LNCaP clone FGC (cell line): ENCODE measurements at regions not wholly inside any gene's neighbourhood (a gene's known extent, or its start where the extent isn't known, plus 50 kb on each side); places are given as distances from the start of the nearest gene placed in this dataset.

ENCODE experiments used
- DNase-seq: peaks from one replicate; pipeline ENCODE4 v3.0.0-alpha.2; 2011; ENCODE audit warnings: low read depth
- H3K4me3 ChIP-seq: 2 replicates; pipeline ENCODE4 v1.5.1; 2011; ENCODE audit warnings: mild to moderate bottlenecking, low read depth, low read length, control low read depth
- TF ChIP-seq, protein P1 (sequence below): IDR thresholded peaks from 2 replicates; pipeline ENCODE4 v1.5.1; 2012; ENCODE audit warnings: mild to moderate bottlenecking; ENCODE audit not compliant: control insufficient read depth, insufficient read depth; ENCODE audit errors: extremely low read depth

GRCh38 chr9:107944387-107944786 lies 454.8 kb upstream of the KLF4 start:
- H3K4me3 ChIP-seq: no peak overlapping the region
- TF ChIP-seq, protein P1, sequence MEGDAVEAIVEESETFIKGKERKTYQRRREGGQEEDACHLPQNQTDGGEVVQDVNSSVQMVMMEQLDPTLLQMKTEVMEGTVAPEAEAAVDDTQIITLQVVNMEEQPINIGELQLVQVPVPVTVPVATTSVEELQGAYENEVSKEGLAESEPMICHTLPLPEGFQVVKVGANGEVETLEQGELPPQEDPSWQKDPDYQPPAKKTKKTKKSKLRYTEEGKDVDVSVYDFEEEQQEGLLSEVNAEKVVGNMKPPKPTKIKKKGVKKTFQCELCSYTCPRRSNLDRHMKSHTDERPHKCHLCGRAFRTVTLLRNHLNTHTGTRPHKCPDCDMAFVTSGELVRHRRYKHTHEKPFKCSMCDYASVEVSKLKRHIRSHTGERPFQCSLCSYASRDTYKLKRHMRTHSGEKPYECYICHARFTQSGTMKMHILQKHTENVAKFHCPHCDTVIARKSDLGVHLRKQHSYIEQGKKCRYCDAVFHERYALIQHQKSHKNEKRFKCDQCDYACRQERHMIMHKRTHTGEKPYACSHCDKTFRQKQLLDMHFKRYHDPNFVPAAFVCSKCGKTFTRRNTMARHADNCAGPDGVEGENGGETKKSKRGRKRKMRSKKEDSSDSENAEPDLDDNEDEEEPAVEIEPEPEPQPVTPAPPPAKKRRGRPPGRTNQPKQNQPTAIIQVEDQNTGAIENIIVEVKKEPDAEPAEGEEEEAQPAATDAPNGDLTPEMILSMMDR: no peak
- no peak for DNase-seq

- no peak overlapping the region for H3K4me3 ChIP-seq
- TF ChIP-seq, protein P1: no peak
- DNase-seq: no peak
These were observed 454.3 kb upstream of the KLF4 start for GRCh38 chr9:107943901-107944300.

DNA sequence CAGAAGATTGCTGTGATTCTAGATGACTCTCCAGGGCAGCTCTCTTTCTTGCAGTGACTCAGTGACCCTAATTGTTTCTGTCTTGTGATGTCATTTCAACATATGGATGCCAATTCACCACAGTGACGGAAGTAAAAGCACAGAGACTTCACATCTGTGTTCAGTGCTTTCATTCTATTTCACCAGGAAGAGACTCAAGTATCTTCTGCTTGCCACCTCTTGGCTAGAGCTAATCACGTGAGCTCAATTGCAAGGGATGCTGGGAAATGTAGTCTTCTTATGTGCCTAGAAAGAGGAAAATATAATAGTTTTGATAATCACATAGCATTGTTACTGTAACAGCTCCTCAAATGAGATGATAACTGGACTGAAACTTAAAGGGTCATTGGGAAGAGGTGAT lies 453.3 kb upstream of the KLF4 start:
- DNase-seq: no peak
- TF ChIP-seq, protein P1: no peak
- H3K4me3 ChIP-seq: no peak overlapping the region

GRCh38 chr9:107942291-107942690 lies 452.7 kb upstream of the KLF4 start:
- no peak for DNase-seq
- H3K4me3 ChIP-seq: no peak overlapping the region
- TF ChIP-seq, protein P1: no peak

DNA sequence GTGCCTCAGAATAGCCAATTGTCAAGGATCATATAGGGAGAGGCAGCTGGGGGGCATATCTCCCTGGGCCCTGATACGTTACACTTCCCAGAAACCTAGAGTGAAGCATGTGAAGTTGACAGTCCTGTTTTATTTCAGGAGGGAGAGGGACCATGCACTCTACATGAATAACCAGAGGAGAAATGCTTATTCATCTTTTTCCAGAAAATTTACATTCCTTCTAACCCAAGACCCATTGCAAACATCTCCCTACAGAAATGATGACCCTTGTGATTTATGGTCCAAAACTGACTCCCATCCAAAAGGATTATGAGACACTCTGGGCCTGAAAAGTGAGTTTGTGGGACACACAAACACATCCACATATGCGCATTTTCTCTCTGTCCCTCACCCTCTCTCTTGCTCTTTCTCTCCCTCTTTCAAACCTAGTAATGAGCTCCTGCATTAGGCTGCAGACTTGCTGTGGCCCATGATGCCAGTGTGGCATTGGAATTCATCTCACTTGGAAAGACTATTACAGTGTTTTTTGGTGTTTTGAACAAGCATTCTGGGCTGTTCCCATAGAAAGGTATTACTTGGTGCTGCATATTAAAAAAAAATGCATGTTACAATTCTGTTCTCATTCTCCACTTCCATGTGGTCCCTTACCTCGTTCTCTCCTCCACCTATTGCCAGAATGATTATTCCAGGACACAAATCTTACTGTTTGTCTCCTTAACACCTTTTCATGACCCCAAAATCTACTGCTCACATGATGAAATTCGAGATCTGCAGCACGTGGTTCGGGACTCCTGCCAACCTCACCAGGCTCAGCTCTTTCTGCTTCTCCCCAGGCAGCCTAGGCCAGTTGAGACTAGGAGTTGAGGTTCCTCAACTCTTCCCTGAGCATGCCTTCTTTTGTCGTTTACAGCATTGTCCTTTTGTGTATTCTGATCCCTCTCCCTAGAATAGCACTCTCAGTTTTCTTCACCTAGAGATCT lies 451.3 kb upstream of the KLF4 start:
- TF ChIP-seq, protein P1: no peak
- no peak for DNase-seq
- H3K4me3 ChIP-seq: no peak overlapping the region

- no peak for DNase-seq
- TF ChIP-seq, protein P1: no peak
- H3K4me3 ChIP-seq: no peak overlapping the region
These were observed 449.3 kb upstream of the KLF4 start for GRCh38 chr9:107938801-107939386.

- TF ChIP-seq, protein P1: no peak
- H3K4me3 ChIP-seq: no peak overlapping the region
- DNase-seq: peak; percentile 96
These were observed 446.4 kb upstream of the KLF4 start for GRCh38 chr9:107935931-107936330.
